ELR (cell line): ENCODE measurements at regions not wholly inside any gene's neighbourhood (a gene's known extent, or its start where the extent isn't known, plus 50 kb on each side); places are given as distances from the start of the nearest gene placed in this dataset.

Experiments used
- DNase-seq: peaks from one replicate; pipeline ENCODE4 v3.0.0-alpha.2; 2015; ENCODE audit warnings: low read depth

DNA sequence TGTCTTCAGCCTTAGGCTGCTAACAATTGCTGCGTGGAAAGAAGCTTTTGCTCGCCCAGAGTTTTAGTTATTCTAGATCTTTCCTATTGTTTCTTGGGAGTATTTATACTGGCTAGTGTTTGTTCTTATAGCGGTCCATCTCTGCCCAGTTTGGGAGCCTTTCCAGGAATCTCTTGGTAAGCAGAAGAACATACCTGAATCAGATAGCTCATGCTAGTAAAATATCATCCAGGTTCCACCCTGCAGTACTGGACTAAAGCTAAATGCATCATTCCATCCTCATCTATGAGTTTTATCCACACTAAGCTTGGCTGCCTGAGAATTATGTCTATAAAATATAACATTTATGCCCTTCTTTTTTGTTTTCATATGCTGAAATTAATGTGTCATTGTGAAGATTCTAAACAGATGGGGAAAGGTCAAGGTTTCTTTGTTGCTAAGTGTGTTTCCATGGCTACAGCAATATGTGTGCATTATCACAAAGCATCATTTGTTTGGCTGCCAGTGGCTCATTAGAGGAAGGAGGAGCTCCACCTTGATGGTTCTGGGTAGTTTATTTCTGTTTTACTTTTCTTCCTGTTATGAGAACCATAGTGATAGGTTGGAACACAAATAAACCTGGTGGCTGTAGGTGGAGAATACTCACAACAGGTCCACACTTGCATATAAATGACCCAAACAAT is 182.8 kb downstream of the PIK3C3 start:
- DNase-seq: no peak

- DNase-seq: peak; percentile 19
Observed at GRCh38 chr18:42141439-42141838, 186.4 kb downstream of the PIK3C3 start.

DNA sequence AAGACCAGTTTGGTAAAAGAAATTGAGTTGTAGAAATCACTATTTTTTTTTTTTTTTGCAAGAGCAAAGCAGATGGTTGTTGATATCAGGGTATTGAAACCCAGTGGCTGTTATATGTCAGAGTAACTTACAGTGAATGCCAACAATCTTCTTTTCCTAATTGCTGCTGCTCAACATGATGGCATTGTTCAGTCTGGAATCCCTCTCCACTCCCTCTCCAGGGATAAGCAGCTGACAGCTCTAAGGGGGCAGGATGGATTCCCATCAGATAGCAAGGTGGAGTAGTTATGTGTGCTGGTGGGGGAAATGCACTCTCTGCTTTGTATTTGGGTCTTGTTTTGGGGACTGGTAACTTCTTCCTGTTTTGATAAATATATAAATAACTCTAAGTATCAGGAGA is 200.0 kb downstream of the PIK3C3 start:
- DNase-seq: no peak

GRCh38 chr18:42156281-42156680 is 201.2 kb downstream of the PIK3C3 start:
- DNase-seq: no peak

- no peak for DNase-seq
Observed at GRCh38 chr18:42157420-42157819, 202.4 kb downstream of the PIK3C3 start.

- no peak for DNase-seq
Observed at GRCh38 chr18:42157878-42158277, 202.8 kb downstream of the PIK3C3 start.

GRCh38 chr18:42159146-42159545 is 204.1 kb downstream of the PIK3C3 start:
- DNase-seq: no peak

DNA sequence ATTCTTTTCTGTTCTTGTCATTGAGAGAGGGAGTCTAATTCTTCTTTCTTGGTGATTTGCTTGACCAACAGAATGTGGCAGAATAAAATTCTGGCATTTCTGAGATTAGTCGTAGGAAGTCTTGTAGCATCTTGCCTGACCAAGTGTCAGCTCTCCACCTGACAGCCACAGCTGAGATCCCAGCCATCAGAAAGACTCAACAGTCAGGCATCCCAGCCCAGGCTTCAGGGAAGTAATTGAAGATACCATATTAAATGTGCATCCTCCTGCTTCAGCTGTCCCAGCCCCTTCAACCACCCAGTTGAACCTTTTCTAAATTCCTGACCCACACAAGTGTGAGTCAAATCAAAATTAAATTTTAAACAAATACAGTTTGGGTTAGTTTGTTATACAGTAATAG is 208.3 kb downstream of the PIK3C3 start:
- no peak for DNase-seq

DNA sequence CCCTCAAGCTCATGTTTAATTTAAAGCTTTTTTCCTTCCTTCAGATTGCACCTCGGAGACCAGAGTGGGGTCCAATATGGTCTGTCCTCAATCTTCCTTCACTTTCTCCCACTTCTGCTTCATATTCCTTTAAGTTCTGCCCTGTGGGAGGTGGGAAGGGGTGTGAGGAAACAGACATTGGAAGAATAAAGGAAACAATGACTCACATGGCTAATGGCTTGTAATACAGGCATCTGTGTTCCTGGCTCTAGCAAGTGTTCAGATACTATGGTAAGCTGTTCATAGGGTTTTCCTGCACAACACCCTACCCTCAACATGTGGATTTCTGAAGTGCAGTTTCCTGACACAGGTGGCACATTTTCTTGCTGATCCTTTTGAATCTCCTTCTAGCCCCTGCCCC is 209.5 kb downstream of the PIK3C3 start:
- DNase-seq: no peak

GRCh38 chr18:42165922-42166513 is 211.0 kb downstream of the PIK3C3 start:
- DNase-seq: no peak

- DNase-seq: no peak
Observed at GRCh38 chr18:42168487-42168886, 213.5 kb downstream of the PIK3C3 start.

DNA sequence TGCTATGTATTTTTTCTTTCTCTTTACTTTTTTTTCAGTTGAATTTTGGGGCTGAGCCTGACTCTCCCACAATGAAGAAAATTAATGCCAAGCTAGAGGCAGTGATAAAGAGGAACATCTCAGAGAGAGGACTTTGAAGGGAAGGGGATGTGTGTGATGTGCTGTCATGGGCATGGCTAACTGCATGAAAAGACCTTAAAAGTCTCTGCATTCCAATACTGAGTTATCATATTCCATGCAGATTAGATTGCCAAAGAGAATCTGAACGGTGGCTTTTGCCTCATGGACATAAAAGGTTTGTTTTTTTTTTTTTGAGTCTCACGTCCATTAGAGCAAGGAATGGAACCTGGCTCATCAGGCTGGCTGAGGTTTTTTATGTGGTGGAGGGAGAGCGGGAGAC is 213.9 kb downstream of the PIK3C3 start:
- no peak for DNase-seq

DNA sequence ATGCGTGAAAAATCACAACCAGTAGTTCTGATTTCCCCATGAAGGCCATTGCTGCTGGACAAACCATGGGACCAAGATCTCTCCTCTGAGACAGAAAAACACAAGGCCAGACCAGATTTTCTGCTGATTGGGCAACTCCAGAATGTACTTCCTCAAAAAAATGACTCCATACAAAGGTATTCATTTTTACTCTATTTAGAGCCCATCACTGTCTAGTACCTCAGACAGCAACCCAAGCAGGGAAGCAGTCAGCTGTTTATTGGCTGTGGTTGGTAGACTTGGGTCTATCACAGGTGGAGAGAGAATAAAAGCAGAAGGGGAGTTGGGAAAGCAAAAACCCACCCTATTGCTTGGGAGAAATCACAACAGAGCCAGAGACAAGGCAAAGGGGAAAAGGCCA is 219.9 kb downstream of the PIK3C3 start:
- no peak for DNase-seq

- no peak for DNase-seq
Observed at GRCh38 chr18:42176599-42176998, 221.6 kb downstream of the PIK3C3 start.

GRCh38 chr18:42177390-42177789 is 222.4 kb downstream of the PIK3C3 start:
- no peak for DNase-seq

DNA sequence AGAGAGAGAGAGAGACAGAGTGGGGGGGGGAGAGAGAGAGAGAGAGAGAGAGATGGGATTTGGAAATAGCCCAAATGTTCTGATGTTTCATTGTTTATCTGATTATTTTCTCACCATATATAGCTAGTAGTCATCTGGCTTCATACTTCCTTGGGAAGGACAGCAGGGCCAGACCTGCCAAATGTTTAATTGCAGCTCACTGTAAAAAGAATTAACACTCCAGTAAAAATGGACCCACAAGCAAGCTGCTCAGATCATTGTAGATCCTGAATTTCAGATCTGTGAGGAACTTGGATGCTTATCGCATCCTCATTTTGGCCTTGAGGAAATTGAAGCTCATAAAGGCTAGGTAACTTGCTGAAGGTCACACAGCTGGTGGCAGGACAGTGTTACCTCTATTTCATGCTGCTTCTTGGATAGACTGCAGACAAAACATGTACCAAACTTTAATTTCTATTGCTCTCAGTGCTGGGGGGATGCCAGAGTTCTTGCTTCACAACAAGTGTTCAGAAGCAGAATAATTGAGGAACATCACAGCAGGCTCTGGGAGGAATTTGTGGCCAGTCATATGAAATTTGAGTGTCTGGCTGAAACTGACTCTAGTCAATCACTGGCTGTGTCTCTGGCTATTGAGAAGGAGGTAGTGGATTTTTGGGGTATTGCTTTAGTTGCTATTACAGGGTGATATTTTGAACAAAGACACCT is 223.5 kb downstream of the PIK3C3 start:
- DNase-seq: no peak

GRCh38 chr18:42179542-42180121 is 224.6 kb downstream of the PIK3C3 start:
- no peak for DNase-seq

DNA sequence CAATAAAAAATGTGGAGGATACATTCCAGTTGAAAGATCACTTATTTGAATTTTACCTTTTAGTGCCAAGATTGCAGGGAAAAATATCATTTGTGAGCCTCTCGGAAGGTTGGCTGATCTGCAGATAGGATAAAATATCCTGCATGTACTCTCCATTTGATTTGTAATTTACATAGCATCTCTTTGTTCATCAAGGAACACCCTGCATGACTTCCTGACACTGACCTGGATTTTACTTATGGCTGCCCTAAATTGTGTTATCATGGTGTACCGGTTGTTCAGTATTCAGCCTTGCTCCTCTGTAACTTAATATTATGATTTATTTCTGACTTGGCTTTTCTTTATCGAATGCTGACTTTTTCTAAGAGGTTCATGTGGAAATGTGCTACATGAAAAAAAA is 226.4 kb downstream of the PIK3C3 start:
- DNase-seq: no peak

- DNase-seq: peak; percentile 5
Observed at GRCh38 chr18:42182728-42183700, 228.0 kb downstream of the PIK3C3 start.

DNA sequence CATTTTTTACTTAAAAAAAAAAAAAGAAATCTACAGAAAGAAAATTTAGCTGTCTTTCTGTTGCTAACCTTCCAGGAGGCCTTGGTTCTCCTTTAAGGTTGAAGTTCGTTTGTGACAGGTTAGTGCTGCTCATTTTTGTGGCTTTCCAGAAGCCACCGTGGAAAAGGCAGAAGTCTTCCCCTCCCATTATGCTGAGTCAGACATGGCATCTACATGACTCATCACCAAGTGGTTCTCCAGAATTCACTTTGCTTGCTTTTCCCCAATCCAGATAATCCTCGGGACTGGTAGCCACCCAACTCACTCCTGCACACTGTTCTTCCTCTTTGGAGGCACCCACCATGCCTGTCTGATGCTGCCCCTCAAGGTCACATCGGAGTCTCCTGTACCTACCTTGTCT is 228.7 kb downstream of the PIK3C3 start:
- DNase-seq: peak; percentile 74

DNA sequence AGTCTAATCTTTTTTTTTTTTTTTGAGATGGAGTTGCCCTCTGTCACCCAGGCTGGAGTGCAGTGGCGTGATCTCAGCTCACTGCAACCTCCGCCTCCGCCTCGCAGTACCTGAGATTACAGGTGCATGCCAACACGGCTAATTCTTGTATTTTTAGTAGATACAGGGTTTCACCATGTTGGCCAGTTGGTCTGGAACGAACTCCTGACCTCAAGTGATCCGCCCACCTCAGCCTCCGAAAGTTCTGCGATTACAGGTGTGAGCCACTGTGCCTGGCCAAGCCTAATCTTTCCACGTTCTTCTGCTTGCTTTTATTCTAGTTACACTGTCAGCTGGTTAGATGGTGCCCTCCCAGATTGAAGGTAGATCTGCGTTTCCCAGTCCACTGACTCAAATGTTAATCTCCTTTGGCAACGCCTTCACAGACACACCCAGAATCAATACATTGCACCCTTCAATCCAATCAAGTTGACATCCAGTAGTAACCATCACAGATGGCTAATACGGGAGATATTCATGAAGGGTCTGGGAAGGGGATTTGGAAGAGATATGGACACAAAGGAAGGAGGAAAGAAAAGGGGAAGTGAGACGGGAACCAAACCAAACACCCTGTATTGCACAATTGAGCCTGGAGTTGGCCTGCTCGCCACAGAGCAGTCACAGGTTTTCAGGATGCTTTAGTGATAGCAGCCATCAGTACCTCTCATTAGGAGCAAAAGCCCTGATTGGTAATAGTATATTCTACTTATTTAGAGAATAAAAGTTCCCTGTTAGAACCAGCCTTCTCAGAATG is 229.8 kb downstream of the PIK3C3 start:
- DNase-seq: no peak
